GM03348 (cell line): ENCODE measurements at regions not wholly inside any gene's neighbourhood (a gene's known extent, or its start where the extent isn't known, plus 50 kb on each side); places are given as distances from the start of the nearest gene placed in this dataset.
"Not testable (repeated sequence)": the region's sequence is repeated elsewhere in the genome, so short reads cannot be mapped to it uniquely, and the experiment has no call there.

ENCODE experiments used
- DNase-seq: peaks from one replicate; pipeline ENCODE4 v3.0.0; 2012; ENCODE audit warnings: low spot score

DNA sequence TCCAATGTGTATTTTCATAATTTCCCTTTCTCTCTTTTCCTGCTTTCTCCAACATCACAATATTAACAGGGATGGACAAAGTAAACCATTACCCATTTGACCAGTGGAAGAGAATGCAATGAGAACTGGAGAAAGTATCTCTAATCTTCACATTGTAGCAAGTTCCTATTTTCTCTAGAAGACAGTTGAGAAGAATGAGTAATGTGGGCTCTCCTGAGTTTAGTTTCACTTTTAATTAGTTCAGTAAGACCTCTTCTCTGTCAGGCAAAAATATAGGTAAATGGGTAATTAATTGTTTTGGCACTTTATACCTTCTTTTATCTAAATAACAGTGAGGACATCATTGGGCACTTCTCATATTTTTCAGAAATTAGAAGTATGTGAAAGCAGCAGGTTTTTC is 602.0 kb downstream of the GLUD2 start:
- no peak for DNase-seq

DNA sequence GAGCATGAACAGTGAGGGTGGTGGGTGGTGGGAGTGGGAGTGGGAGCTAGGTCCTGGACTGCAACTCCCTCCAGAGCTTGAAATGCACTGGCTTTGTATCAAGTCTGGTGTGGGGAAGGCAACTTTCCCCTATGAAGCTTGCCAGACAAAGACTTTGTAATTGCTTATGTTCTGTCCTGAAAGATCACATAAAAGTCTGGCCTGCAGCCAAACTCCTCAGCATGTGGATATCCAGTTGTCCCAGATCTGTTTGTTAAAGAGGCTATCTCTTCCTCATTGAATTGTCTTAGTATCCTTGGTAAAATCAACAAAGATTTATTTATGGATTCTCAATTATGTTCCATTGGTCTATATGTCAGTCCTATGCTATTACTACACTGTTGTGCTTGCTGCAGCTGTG is 607.9 kb downstream of the GLUD2 start:
- DNase-seq, result no peak

GRCh38 chrX:121666171-121666570 is 618.8 kb downstream of the GLUD2 start:
- no peak for DNase-seq

- no peak for DNase-seq
Observed at GRCh38 chrX:121671649-121672048, 624.2 kb downstream of the GLUD2 start.

GRCh38 chrX:121709236-121709635 is 661.8 kb downstream of the GLUD2 start:
- not testable (repeated sequence) for DNase-seq

GRCh38 chrX:121733514-121733913 is 686.1 kb downstream of the GLUD2 start:
- DNase-seq, result no peak

DNA sequence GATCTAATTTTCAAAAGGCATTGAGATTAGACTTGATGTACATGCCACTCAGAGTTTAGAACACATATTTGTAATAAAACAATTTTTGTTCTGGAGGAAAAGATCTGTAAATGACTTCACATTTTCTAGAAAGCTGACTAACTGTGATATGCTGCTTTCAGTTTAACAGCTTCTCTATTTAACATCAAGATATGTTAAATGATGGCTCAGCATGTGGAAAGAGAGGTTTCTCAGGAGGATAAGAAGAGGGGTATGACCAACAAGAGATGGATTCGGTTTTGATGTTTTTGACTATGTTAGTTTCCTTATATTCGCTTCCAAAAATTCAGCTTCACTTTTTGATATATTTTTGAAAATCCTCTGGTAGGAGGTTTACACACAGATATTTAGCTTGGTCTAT is 698.7 kb downstream of the GLUD2 start:
- no peak for DNase-seq

GRCh38 chrX:121753602-121754001 is 706.2 kb downstream of the GLUD2 start:
- DNase-seq, result not testable (repeated sequence)

DNA sequence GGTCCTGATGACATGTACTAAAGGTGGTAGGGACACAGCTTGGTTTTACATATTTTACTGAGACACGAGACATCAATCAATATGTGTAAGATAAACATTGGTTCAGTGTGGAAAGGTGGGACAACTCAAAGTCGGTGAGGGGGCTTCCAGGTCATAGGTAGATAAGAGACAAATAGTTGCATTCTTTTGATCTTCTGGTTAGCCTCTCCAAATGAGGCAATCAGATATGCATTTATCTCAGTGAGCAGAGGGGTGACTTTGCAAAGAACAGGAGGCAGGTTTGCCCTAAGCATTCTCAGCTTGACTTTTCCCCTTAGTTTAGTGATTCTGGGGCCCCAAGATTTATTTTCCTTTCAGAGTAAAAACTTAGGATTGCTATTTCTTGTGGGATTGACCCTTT is 706.9 kb downstream of the GLUD2 start:
- no peak for DNase-seq

DNA sequence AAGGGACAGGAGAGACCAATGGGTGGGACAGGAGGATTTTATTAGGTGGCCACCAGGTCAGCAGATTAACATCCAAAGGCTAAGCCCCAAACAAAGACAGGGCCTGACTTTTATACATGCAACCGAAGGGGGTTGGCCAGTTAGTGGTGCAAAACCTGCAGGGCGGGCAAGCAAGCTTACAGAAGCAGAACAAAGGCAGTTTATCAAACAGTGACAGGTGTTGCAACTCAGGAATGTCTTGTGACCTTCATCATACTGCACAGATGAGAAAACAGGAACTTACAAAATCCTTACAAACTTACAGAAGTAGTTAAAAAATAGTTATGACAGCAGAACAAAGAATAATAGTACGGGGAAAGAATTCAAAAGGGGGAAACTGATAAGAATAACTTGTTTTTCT is 708.1 kb downstream of the GLUD2 start:
- DNase-seq, result no peak

DNA sequence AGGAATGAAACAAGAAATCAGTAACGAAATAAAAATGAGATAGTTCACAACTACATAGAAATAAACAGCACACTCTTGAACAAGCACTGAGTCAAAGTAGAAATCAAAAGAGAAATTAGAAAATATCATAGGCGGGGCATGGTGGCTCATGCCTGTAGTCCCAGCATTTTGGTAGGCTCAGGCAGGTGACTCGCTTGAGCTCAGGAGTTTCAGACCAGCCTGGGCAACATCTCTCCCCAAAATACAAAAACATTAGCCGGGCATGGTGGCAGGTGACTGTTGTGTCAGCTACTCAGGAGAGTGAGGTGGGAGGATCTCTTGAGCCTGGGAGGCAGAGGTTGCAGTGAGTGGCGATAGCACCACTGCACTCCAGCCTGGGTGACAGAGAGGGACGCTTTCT is 714.4 kb downstream of the GLUD2 start:
- no peak for DNase-seq

DNA sequence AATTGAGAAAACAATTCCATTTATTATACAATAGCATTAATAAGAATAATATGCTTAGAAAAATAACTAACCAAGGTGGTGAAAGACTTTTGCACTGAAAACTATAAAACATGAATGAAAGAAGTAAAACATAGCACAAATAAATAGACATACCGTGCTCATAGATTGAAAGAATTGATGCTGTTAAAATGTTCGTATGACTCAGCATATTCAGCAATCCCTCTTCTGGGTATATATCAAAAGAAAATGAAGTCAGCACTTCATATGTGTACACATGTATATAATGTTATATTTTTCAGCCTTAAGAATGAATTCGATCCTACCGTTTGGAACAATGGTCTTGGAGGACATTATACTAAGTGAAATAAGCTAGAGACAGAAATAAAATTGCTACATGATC is 716.3 kb downstream of the GLUD2 start:
- DNase-seq, result no peak

DNA sequence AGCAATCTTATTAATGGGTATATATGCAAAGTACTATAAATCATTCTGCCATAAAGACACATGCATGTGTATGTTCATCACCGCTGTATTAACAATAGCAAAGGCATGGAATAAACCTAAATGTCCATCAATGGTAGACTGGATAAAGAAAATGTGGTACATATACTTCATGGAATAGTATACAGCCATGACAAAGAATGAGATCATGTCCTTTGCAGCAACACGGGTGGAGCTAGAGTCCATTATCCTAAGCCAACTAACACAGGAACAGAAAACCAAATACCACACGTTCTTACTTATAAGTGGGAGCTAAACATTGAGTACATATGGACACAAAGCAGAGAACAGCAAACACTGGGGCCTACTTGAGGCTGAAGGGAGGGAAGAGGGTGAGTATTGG is 720.8 kb downstream of the GLUD2 start:
- DNase-seq, result not testable (repeated sequence)

GRCh38 chrX:121781991-121782390 is 734.6 kb downstream of the GLUD2 start:
- DNase-seq, result no peak

DNA sequence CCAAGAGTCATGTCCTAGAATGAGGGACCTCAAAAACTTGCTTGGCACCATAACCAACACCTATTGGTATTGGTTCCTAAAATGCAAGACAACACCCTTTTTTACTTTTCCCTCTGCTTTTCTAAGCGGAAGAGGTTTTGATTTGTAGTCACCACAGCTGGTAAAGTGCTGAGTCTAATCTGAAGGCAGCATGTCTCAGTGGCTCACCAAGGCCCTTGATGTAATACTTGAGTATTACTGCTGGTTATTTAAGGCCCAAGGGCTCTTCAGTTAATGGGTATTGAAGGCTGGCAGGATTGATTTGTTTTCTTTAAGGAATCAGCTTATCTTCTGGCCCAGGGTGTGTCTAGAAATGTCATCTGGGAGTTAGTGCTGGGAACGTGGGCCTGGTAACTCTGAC is 735.1 kb downstream of the GLUD2 start:
- no peak for DNase-seq

GRCh38 chrX:121782976-121783375 is 735.6 kb downstream of the GLUD2 start:
- no peak for DNase-seq

DNA sequence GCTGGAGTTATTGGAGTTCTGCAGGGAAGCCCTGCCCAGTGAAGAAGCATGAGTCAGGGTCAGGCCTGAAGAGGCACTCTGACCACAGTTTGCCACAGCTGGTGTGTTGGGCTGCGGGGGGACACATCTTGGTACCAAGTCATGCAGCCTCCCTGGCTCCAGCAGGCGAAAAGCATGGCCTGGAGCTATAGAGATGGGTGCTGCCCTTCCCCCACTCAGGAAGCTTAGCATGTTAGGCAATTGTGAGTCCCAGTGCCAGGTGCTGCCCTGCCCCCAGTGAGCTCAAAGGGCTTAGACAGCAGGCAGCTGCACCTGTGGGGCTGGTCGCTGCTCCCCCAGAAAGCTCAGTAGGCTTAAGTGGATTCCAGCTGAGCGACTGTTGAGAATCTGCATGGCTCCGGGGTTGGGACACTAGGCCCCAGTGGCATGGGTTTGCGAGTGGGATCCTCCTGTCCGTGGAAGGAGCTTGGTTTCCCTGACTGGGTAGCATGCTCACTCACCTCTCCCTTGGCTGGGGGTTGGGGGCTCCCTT is 755.5 kb downstream of the GLUD2 start:
- DNase-seq, result no peak

DNA sequence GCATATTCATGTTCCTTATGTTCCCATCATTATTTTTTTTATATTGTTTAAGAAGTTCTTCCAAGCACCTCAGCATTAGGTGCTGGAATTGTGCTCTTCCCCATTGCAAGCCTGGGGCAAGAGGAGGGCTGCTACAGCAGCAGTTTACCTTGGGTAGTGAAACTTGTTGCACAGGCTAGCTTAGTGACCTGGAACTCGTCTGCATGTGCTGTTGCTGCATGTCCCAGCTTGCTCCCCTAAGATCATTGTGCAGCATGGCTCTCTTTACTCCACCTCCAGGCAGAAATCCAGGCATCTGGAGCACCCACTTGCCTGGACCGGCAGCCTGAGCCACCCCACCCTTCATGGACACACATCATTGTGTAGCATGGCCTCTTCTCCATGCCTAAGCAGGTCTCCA is 776.0 kb downstream of the GLUD2 start:
- no peak for DNase-seq

- peak; percentile 2 for DNase-seq
Observed at GRCh38 chrX:121831601-121832000, 784.2 kb downstream of the GLUD2 start.

DNA sequence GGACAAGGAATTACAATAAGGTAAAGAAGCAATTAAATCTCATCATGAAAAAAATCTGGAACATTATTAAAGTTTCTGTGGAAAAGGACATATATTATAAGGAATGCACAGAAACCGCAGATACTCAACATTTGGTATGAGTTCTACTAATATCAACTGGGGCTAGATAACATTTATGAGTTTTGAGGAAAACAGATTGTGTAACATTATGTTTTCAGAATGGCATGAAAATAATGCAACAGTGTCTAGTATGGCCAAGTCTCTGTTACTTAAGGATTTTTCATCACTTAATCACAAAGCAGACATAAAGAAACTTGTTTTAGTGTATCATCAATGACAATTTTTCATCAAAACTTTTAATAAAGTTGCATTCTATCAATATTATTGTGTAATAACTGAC is 785.0 kb downstream of the GLUD2 start:
- no peak for DNase-seq

- DNase-seq, result no peak
Observed at GRCh38 chrX:121836000-121836399, 788.6 kb downstream of the GLUD2 start.

GRCh38 chrX:121851033-121851432 is 803.6 kb downstream of the GLUD2 start:
- no peak for DNase-seq

- no peak for DNase-seq
Observed at GRCh38 chrX:121853762-121854613, 806.6 kb downstream of the GLUD2 start.

GRCh38 chrX:121854614-121854911 is 807.2 kb downstream of the GLUD2 start:
- no peak for DNase-seq
